Medulla oblongata (tissue), 1 donor: ENCODE measurements at regions not wholly inside any gene's neighbourhood (a gene's known extent, or its start where the extent isn't known, plus 50 kb on each side); places are given as distances from the start of the nearest gene placed in this dataset.
"Not testable (repeated sequence)": the region's sequence is repeated elsewhere in the genome, so short reads cannot be mapped to it uniquely, and the experiment has no call there.

Source experiments
- DNase-seq: peaks from one replicate; pipeline ENCODE4 v3.0.0-alpha.2; 2015; ENCODE audit errors: extremely low spot score

DNA sequence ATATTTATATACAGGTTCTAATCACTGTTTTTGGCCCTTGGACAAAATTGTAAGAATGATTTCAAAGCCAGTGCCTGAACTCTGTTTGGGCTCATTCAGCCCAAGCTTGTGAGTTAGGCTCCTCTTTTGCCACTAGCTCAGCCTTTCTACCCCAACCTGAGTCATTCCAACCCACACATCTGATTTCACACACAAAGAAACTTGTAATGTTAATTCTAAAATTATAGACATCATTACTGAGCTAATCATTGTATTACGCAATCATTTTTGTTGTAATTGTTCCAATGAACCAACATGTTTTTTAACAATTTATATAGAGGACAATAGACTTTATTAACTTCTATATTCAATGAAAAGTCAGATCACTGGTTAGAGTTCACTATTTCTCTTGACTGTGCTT is 441.1 kb downstream of the ETNK1 start:
- no peak for DNase-seq

GRCh38 chr12:23083267-23083666 is 458.3 kb downstream of the ETNK1 start:
- no peak for DNase-seq

DNA sequence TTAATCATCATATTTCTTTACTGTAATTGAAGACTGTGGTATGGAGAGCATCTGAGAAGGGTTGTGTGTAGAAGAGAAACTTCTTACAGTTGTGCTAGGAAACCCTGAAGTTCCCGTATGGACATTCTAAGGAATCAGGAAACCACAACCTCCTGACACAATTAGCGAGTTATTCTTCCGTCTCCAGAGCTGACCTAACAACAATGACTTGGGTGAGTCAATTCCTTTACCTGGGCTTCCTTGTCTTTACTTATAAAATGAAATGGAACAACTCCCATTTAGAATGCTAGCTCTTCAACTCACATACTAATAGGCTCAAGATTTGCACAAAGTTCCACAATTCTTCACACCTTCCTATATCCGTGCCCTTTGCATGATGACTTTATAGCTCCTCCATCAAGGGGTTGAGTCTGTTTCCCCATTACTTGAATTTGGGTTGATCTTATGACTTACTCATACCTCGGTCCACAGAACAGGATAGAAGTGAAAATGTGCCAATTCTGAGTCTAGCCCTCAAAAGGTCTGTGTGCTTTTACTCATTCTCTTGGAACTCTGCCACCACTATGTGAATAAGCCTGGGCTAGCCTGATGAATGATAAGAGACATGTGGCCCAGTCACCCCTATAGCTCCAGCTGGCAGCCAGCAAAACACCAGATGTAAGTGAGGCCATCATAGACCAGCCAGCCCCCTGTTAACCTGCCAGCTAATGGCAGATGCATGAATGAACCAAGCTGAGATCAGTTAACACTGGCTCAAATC is 459.4 kb downstream of the ETNK1 start:
- DNase-seq = no peak

- no peak for DNase-seq
Measured at GRCh38 chr12:23088594-23088993, 463.6 kb downstream of the ETNK1 start.

- no peak for DNase-seq
Measured at GRCh38 chr12:23093488-23093887, 468.5 kb downstream of the ETNK1 start.

DNA sequence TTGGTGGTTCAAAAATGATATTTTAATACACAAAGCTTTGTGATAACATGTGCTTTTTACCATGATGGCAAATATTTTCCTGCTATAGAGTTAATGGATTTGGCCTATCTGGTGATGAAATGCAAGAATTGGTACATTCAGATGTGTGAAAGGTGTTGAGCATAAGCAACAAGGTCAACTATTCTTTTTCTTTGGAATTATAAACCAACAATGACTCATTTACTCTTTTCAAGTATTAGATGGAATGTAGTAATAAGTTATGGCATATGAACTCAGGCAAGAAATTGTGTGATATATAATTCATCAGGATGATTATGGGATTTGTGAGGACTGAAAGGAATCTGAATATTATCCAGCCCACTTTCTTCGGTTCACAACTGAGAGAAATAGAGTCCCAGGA is 471.4 kb downstream of the ETNK1 start:
- no peak for DNase-seq

DNA sequence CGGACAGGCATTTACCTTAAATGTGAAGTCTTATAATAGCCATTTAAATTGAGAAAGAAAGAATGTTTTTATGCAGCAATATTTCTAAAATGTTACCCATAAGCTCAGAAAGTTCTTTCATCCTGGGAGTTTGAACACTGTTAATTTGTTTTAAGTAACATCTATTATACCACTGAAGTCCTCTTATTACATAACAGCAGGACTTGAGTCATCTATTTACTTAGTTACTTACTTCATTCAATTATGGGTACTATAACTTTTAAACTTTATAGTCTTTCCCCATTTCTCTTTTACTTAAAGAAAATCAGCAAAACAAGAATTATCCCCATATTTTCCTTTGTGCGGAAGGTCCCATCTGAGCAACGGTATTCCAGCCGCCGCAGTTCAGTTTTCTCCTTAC is 473.1 kb downstream of the ETNK1 start:
- DNase-seq = no peak

GRCh38 chr12:23098517-23098916 is 473.5 kb downstream of the ETNK1 start:
- DNase-seq = no peak

GRCh38 chr12:23099104-23099503 is 474.1 kb downstream of the ETNK1 start:
- no peak for DNase-seq

- no peak for DNase-seq
Measured at GRCh38 chr12:23099604-23100003, 474.6 kb downstream of the ETNK1 start.

DNA sequence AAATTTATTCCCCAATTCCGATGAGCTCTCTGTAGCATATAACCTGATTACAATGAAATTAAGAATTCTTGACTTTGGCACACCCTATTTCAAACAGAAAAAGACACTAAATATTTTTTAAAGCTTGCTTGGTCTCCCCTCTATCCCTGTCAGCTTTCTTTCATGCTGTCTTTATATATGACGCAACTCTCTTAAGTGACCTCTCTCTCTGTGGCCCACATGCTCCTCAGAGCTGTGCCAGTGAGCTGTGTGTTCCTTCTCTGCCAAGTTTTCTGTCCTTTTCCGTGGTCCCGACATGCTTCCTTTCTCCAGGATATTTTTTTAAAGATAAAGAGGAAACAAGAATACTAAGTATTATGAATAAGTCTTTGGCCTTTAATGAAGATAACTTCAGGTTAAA is 484.0 kb downstream of the ETNK1 start:
- DNase-seq = no peak

- DNase-seq = no peak
Measured at GRCh38 chr12:23113781-23114180, 488.8 kb downstream of the ETNK1 start.

GRCh38 chr12:23115984-23116383 is 491.0 kb downstream of the ETNK1 start:
- DNase-seq = no peak

DNA sequence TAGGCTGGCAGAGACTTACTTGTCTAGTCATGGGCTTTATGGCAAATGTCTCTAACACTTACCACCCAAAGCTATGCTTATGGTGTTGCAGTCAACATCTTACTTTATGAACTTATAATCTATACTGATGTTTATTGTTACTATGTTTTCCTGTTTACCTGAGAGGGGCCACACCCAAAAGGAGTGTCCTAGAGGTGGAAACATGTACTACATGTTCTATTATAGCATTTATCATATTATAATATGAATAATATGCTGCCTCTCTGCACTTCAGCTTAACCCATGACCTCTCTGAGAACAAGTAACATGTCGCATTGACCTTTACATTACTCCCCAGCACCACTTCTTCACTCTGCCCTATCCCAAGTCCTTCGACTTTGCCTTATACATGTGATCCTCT is 501.8 kb downstream of the ETNK1 start:
- no peak for DNase-seq

DNA sequence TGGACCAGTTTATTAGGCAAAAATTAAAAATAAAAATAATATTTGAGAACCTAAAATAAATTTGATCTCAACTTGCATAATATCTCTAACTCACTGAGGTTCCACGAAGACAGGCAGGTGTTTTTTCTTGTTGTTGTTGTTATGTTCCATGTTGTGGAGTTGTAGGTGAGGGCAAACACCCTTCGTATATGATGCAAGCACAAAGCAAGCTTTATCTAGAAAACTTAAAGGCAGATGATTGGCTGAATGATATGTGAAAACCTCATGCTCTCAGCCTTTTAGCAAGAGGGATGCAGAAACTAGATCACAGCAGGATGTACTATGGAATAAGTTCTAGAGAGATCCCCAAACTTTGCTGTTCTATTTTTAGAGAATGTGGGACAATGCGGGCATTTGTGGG is 502.7 kb downstream of the ETNK1 start:
- no peak for DNase-seq

DNA sequence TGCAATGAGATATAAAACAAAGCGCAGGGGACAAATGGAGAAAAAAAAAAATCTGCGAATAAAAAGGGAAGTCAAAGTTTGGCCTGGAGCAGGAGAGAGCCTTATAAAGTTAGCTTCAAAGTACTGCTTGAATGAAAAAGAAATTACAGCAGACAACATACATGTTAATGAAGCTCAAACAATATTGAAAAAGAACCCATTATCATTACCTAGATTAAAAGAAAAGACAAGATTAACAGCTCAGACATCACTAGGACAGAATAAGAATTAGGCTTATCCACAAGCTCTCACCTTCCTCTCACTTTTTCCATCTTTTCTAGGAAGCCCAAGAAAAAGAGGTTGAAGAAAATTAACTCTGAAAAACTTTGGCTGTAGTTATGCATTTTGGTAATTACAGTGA is 503.5 kb downstream of the ETNK1 start:
- DNase-seq = no peak

DNA sequence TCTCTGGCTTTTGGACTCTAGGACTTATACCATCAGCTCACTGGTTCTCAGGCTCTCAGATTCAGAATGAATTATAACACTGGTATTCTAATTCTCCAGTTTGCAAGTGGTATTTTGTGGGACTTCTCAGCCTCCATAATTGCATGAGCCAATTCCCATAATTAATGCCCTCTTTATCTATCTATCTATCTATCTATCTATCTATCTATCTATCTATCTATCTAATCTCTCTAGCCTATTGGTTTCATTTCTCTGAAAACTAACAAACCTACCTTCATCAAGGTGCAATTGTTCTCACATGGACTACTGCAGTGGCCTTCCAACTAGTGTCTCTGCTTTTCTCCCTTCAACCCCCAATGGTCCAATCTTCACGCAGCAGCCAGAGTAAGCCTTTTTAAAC is 507.4 kb downstream of the ETNK1 start:
- no peak for DNase-seq

DNA sequence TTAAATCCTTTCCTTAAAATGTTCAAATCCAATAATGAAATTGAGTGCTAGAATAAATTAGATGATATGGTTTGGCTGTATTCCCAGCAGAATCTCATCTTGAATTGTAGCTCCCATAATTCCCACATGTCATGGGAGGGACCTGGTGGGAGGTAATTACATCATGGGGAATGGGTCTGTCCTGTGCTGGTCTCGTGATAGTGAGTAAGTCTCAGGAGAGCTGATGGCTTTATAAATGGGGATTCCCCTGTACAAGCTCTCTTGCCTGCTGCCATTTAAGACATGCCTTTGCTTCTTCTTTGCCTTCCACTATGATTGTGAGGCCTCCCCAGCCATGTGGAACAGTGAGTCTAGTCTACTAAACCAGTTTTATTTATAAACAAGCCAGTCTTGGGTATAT is 508.5 kb downstream of the ETNK1 start:
- DNase-seq = no peak

DNA sequence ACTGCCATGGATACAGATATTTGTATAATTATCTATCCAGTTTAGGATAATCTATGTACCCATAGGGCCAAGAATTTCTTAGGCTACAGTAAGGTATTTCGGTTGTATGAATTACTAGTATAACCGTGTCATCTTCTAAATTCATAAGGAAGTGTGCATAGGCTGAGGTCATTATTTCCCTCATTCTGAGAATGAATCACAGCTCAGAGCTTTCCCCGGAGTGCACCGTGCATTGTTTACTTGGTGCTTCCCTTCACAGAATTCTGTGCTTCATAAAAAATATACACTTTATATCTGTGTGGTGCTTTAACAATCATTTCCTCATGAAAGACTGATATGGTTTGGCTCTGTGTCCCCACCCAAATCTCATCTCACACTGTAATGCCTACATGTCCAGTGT is 514.1 kb downstream of the ETNK1 start:
- DNase-seq = no peak

DNA sequence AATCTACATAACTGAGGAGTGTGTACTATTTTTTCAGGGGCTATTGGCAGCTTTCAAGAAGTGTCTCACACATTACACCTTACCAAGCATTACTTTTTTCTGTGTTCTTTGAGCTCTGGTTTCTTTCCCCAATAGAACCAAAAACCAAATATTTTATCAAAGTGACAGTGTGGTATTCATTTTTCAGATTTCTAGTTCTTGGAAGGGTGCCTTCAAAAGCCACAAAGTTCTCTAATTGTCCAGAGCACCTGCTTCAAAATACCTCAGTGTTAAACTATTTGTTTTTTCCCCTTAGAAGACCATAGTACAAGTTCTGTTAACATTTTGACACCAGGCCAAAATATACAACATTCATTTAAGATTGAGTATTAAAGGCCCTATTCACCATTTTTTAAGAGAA is 515.7 kb downstream of the ETNK1 start:
- no peak for DNase-seq

- DNase-seq = no peak
Measured at GRCh38 chr12:23141335-23141734, 516.4 kb downstream of the ETNK1 start.

DNA sequence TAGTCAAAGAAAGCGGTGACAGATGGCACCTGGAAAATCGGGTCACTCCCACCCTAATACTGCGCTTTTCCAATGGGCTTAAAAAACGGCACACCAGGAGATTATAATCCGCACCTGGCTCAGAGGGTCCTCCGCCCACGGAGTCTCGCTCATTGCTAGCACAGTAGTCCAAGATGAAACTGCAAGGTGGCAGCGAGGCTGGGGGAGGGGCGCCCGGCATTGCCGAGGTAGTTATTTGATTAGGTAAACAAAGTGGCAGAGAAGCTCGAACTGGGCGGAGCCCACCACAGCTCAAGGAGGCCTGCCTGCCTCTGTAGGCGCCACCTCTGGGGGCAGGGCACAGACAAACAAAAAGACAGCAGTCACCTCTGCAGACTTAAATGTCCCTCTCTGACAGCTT is 521.1 kb downstream of the ETNK1 start:
- DNase-seq = not testable (repeated sequence)

GRCh38 chr12:23168459-23168858 is 543.5 kb downstream of the ETNK1 start:
- no peak for DNase-seq

DNA sequence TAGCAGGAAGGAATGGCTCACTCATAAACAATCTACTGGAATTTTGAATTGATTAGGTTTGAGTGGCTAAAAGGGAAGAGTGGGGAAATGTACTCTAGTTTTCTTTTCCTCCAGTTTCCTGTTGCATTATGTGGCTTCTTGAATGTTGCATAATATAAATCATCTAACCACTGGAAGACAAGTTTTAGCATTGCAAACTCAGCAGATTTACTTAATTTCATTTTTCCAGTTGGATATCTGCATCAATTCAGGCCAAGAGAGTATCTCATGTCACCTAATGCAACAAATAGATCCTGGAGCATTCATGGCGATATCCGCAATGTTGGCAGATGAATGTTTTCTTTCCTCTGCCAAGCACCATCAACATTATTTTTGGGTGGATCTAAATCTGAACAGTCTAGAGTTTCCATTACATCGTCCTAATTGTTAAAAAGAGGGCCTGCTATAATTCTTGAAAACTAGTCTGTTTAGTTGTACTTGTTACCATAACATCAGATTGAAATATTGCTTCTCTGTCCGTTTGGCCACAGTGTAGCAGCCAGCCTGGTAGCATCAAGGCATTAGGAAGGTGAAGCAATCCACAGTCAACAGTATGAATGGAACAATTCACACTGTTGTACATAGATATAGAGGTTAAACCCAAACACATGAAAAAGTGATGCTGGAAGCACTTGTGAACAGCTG is 544.2 kb downstream of the ETNK1 start:
- no peak for DNase-seq
